Kidney (tissue), 13 donors: ENCODE measurements at regions not wholly inside any gene's neighbourhood (a gene's known extent, or its start where the extent isn't known, plus 50 kb on each side); places are given as distances from the start of the nearest gene placed in this dataset.

ENCODE experiments used
- DNase-seq, 5 donors: peaks; one replicate each; pipeline ENCODE4 v3.0.0-alpha.2; 2013 to 2020
- FAIRE-seq: peaks from 2 replicates; lab custom pipeline; 2012; peaks lifted over from hg19 to GRCh38; lab: Jason Lieb, UNC
- H3K27ac ChIP-seq, 2 donors: one replicate each; pipeline ENCODE4 v1.7.0; 2013; ENCODE audit warnings: low read depth in 2 of 2, low read length in 2 of 2, inconsistent platforms in 1 of 2
- H3K27me3 ChIP-seq: one replicate; pipeline ENCODE4 v1.7.1; 2013; ENCODE audit warnings: low read length, inconsistent platforms; ENCODE audit not compliant: control insufficient read depth, insufficient read depth
- H3K36me3 ChIP-seq, 3 donors: one replicate each; pipeline versions ENCODE4 v1.7.0 to v1.7.1; 2013; ENCODE audit warnings: low read length in 3 of 3, control low read depth in 1 of 3, inconsistent platforms in 1 of 3; ENCODE audit not compliant: insufficient read depth in 3 of 3, control insufficient read depth in 2 of 3
- H3K4me1 ChIP-seq, 3 donors: one replicate each; pipeline versions ENCODE4 v1.7.0 to v1.7.1; 2013; ENCODE audit warnings: low read length in 3 of 3, inconsistent platforms in 1 of 3, low read depth in 1 of 3; ENCODE audit not compliant: control insufficient read depth in 2 of 3, insufficient read depth in 2 of 3
- H3K4me3 ChIP-seq, 3 donors: one replicate each; pipeline versions ENCODE4 v1.7.0 to v1.8.1; 2013; ENCODE audit warnings: low read length in 3 of 3, control low read depth in 1 of 3, inconsistent platforms in 1 of 3
- H3K9ac ChIP-seq, 3 donors: one replicate each; pipeline versions ENCODE4 v1.7.0 to v1.7.1; 2013; ENCODE audit warnings: low read length in 3 of 3, control low read depth in 1 of 3, inconsistent platforms in 1 of 3
- H3K9me3 ChIP-seq, 3 donors: one replicate each; pipeline versions ENCODE4 v1.7.0 to v1.7.1; 2013; ENCODE audit warnings: low read length in 3 of 3, control low read depth in 1 of 3, inconsistent platforms in 1 of 3; ENCODE audit not compliant: control insufficient read depth in 2 of 3, insufficient read depth in 1 of 3
- CTCF ChIP-seq: IDR thresholded peaks from 3 replicates; pipeline ENCODE4 v1.5.1; 2012; ENCODE audit warnings: mild to moderate bottlenecking, moderate library complexity, borderline replicate concordance; ENCODE audit not compliant: insufficient read depth; ENCODE audit errors: extremely low read depth
- intact Hi-C: fragments of 100-400 bp; cut with DNase I; formaldehyde crosslinking; loops from one replicate; pipeline ENCODE4 v1.11.1; 2022
- donor health status: control.
- donor health status: control.
- donor health status: control.
- donor health status: control.
- donor health status: control.
- donor health status: DM: yes; HTN: yes; CAD: no.
- donor health status: Normal renal cell carcinoma (clear cell type).

GRCh38 chr15:87639305-87640011, 617.1 kb downstream of the NTRK3 start:
- Histone ChIP-seq H3K9ac (no peak overlapping the region), H3K9me3 (no peaks in the 10 kb centered on the region), H3K27me3 (no peaks in the 10 kb centered on the region), H3K4me1 (no peaks in the 10 kb centered on the region), H3K4me3 (no peak overlapping the region), H3K27ac (no peak overlapping the region), H3K36me3 (no peaks in the 10 kb centered on the region)
- FAIRE-seq (no peak), DNase-seq (no peak)
- no peak for TF ChIP-seq CTCF
- intact Hi-C loops, result no loop called here

GRCh38 chr15:87638554-87639083, 617.9 kb downstream of the NTRK3 start:
- Histone ChIP-seq H3K9ac (no peak overlapping the region), H3K27ac (no peak overlapping the region), H3K36me3 (no peaks in the 10 kb centered on the region), H3K27me3 (no peaks in the 10 kb centered on the region), H3K4me3 (no peak overlapping the region), H3K4me1 (no peaks in the 10 kb centered on the region), H3K9me3 (no peaks in the 10 kb centered on the region)
- intact Hi-C loops, result no loop called here
- TF ChIP-seq CTCF, result no peak
- no peak for FAIRE-seq
- no peak for DNase-seq

GRCh38 chr15:87634361-87634760, 622.2 kb downstream of the NTRK3 start:
- no peak for DNase-seq

More at GRCh38 chr15:87634361-87634760, 622.2 kb downstream of the NTRK3 start:
- FAIRE-seq, result no peak
- Histone ChIP-seq H3K36me3 (no peaks in the 10 kb centered on the region), H3K9me3 (no peaks in the 10 kb centered on the region), H3K9ac (no peak overlapping the region), H3K4me1 (no peaks in the 10 kb centered on the region), H3K27ac (no peak overlapping the region), H3K4me3 (no peak overlapping the region), H3K27me3 (no peaks in the 10 kb centered on the region)
- intact Hi-C loops, result no loop called here
- no peak for TF ChIP-seq CTCF
